ENCODE measurements at regions not wholly inside any gene's neighbourhood (a gene's known extent, or its start where the extent isn't known, plus 50 kb on each side); places are given as distances from the start of the nearest gene placed in this dataset.
A peak's percentile ranks its signal among the peaks of the same experiment; 100 is the strongest.
"Not testable (repeated sequence)": the region's sequence is repeated elsewhere in the genome, so short reads cannot be mapped to it uniquely, and the experiment has no call there.

DNA sequence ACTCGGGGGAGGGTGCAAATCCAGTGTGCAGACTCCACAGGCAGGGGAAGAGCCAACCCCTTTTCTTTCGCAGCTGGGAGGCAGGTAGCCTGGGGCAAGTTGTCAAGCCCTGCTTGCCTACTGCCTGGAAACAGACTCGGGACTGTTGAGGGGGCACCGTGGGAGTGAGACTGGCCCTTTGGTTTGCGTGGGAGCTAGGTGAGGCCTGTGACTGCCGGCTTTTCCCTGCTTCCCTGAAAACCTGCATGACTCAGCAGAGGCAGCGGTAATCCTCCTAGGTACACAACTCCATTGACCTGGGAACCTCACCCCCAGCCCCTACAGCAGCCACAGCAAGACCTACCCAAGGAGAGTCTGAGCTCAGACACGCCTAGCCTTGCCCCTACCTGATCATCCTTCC, 509.5 kb downstream of the DTWD2 start:
- FAIRE-seq (no peak), DNase-seq (ENCODE audit: insufficient read length, low spot score) (no peak)
- no peak for TF ChIP-seq TAF1 (IDR thresholded peaks at IDR 0.05; ENCODE audit: low read depth, low read length)
- no peak for TF ChIP-seq POLR2AphosphoS5 (IDR thresholded peaks at IDR 0.05; ENCODE audit: low read depth, low read length)
- TF ChIP-seq POLR2A (IDR thresholded peaks at IDR 0.05; ENCODE audit: low read depth, low read length), result no peak
- no peak for TF ChIP-seq POU2F2 (IDR thresholded peaks at IDR 0.05; ENCODE audit: low read depth, low read length)

DNA sequence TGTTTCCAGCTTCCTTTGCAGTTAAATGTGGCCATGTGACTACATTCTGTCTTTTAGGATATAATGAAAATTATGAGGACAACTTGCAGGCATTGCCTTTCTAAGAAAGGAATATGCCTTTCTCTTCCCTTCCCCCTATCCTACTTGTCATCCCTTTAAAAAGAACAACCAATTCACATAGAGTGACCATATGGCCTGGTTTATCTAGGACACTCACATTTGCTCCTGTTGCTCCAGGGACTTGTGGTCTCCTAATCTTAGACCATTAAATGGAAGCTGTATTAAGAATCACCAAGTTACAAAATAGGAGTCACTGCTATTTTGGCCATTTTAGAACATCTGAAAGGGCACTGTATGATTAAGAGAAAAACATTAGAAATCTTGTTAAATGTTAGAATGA, 520.3 kb downstream of the DTWD2 start:
- FAIRE-seq, result no peak
- DNase-seq (ENCODE audit: insufficient read length, low spot score), result no peak
- TF ChIP-seq TAF1 (IDR thresholded peaks at IDR 0.05; ENCODE audit: low read depth, low read length) (no peak), SPI1 (IDR thresholded peaks at IDR 0.05; ENCODE audit: low read depth, low read length) (no peak), POLR2AphosphoS5 (IDR thresholded peaks at IDR 0.05; ENCODE audit: low read depth, low read length) (no peak), PAX5 (IDR thresholded peaks at IDR 0.05; ENCODE audit: insufficient read depth, low read length, severe bottlenecking) (no peak), POLR2A (IDR thresholded peaks at IDR 0.05; ENCODE audit: low read depth, low read length) (no peak), POU2F2 (IDR thresholded peaks at IDR 0.05; ENCODE audit: low read depth, low read length) (no peak)

GRCh38 chr5:118467103-118467502, 521.2 kb downstream of the DTWD2 start:
- FAIRE-seq, result no peak
- TF ChIP-seq TAF1 (IDR thresholded peaks at IDR 0.05; ENCODE audit: low read depth, low read length) (no peak), POLR2A (IDR thresholded peaks at IDR 0.05; ENCODE audit: low read depth, low read length) (no peak), POU2F2 (IDR thresholded peaks at IDR 0.05; ENCODE audit: low read depth, low read length) (no peak), PAX5 (IDR thresholded peaks at IDR 0.05; ENCODE audit: insufficient read depth, low read length, severe bottlenecking) (no peak), SPI1 (IDR thresholded peaks at IDR 0.05; ENCODE audit: low read depth, low read length) (no peak), POLR2AphosphoS5 (IDR thresholded peaks at IDR 0.05; ENCODE audit: low read depth, low read length) (no peak)
- DNase-seq (ENCODE audit: insufficient read length, low spot score), result no peak

DNA sequence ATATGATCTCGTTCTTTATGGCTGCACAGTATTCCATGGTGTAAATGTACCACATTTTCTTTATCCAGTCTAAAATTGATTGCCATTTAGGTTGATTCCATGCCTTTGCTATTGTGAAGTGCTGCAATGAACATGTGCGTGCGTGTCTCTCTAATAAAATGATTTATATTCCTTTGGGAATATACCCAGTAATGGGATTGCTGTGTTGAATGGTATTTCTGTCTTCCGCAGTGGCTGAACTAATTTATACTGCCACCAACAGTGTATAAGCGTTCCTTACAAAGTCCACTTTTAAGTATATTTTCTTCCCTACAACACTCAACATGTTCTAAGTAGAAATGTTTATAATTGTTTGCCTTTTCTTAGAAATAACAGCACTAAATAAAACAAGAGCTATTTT, 521.9 kb downstream of the DTWD2 start:
- DNase-seq (ENCODE audit: insufficient read length, low spot score) (no peak), FAIRE-seq (peak; percentile 9)
- TF ChIP-seq POLR2A (IDR thresholded peaks at IDR 0.05; ENCODE audit: low read depth, low read length) (no peak), SPI1 (IDR thresholded peaks at IDR 0.05; ENCODE audit: low read depth, low read length) (no peak), TAF1 (IDR thresholded peaks at IDR 0.05; ENCODE audit: low read depth, low read length) (no peak)

DNA sequence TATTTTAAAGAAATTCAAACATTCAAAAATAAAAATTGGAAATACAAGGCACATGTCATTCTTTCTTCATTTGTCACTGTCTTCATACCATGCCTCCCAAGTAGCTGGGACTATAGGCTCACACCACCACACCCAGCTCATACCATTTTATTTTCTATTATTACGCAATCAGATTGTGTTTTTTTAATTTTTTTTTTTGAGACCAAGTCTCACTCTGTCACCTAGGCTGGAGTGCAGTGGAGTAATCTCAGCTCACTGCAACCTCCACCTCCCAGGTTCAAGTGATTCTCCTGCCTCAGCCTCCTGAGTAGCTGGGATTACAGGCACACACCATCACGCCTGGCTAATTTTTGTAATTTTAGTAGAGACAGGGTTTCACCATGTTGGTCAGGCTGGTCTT, 526.1 kb downstream of the DTWD2 start:
- FAIRE-seq; DNase-seq (ENCODE audit: insufficient read length, low spot score): not testable (repeated sequence)

DNA sequence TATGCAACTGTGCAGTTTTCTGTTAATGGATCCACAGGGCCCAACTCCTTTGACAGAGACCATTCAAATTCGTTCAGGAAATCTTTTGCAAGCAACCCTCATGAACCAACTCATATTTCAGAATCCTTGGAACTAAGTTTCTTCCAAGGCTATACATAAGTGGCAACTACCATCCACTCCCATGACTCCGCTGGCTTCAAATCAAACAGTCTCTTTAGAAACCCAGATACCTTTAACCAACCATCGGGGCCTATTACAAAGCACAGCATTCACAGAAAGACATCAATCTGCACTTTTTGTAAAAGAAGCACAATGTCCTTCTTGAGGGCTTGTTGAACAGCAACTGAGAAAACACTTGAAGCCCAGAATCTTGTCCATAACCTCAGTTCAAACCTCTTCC, 526.9 kb downstream of the DTWD2 start:
- FAIRE-seq, result no peak
- TF ChIP-seq POLR2A (IDR thresholded peaks at IDR 0.05; ENCODE audit: low read depth, low read length), result no peak
- TF ChIP-seq SPI1 (IDR thresholded peaks at IDR 0.05; ENCODE audit: low read depth, low read length), result no peak
- no peak for TF ChIP-seq TAF1 (IDR thresholded peaks at IDR 0.05; ENCODE audit: low read depth, low read length)
- TF ChIP-seq PAX5 (IDR thresholded peaks at IDR 0.05; ENCODE audit: insufficient read depth, low read length, severe bottlenecking), result no peak
- no peak for TF ChIP-seq POU2F2 (IDR thresholded peaks at IDR 0.05; ENCODE audit: low read depth, low read length)
- no peak for TF ChIP-seq POLR2AphosphoS5 (IDR thresholded peaks at IDR 0.05; ENCODE audit: low read depth, low read length)
- no peak for DNase-seq (ENCODE audit: insufficient read length, low spot score)

GRCh38 chr5:118459490-118459889, 528.9 kb downstream of the DTWD2 start:
- TF ChIP-seq TAF1 (IDR thresholded peaks at IDR 0.05; ENCODE audit: low read depth, low read length), result no peak
- TF ChIP-seq POLR2A (IDR thresholded peaks at IDR 0.05; ENCODE audit: low read depth, low read length), result no peak
- no peak for TF ChIP-seq SPI1 (IDR thresholded peaks at IDR 0.05; ENCODE audit: low read depth, low read length)
- no peak for TF ChIP-seq PAX5 (IDR thresholded peaks at IDR 0.05; ENCODE audit: insufficient read depth, low read length, severe bottlenecking)
- TF ChIP-seq POLR2AphosphoS5 (IDR thresholded peaks at IDR 0.05; ENCODE audit: low read depth, low read length), result no peak
- TF ChIP-seq POU2F2 (IDR thresholded peaks at IDR 0.05; ENCODE audit: low read depth, low read length), result no peak
- no peak for DNase-seq (ENCODE audit: insufficient read length, low spot score)
- no peak for FAIRE-seq

- FAIRE-seq (no peak), DNase-seq (ENCODE audit: insufficient read length, low spot score) (no peak)
- TF ChIP-seq PAX5 (IDR thresholded peaks at IDR 0.05; ENCODE audit: insufficient read depth, low read length, severe bottlenecking) (no peak), POU2F2 (IDR thresholded peaks at IDR 0.05; ENCODE audit: low read depth, low read length) (no peak), POLR2AphosphoS5 (IDR thresholded peaks at IDR 0.05; ENCODE audit: low read depth, low read length) (no peak), POLR2A (IDR thresholded peaks at IDR 0.05; ENCODE audit: low read depth, low read length) (no peak), TAF1 (IDR thresholded peaks at IDR 0.05; ENCODE audit: low read depth, low read length) (no peak), SPI1 (IDR thresholded peaks at IDR 0.05; ENCODE audit: low read depth, low read length) (no peak)
Measured at GRCh38 chr5:118456085-118456484, 532.3 kb downstream of the DTWD2 start.

DNA sequence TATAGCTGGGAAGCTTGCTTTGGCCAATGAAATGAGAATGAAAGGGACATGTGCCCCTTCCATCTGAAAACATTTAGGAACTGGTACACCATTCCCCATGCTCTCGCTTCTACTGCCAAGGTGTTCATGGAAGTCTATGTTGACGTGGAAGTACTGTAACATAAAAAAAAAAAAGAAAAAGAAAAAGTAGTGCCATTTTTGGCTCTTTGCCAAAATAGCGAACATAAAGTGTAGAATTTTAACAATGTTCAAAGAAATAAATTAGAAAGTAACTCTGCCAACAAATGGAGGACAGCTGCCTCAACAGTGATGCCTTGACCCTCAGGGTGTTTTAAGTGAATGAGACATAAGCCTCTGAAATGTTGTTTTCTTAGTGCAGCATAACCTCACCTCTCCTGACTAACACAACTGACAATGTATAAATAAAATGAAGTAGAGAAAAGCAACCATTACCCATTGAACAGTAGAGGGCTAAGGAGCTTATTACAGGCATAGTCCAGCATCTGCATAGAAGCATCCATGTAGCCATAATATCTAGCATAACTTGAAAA, 536.6 kb downstream of the DTWD2 start:
- DNase-seq (ENCODE audit: insufficient read length, low spot score), result no peak
- FAIRE-seq, result no peak
- TF ChIP-seq POU2F2 (IDR thresholded peaks at IDR 0.05; ENCODE audit: low read depth, low read length) (no peak), TAF1 (IDR thresholded peaks at IDR 0.05; ENCODE audit: low read depth, low read length) (no peak), PAX5 (IDR thresholded peaks at IDR 0.05; ENCODE audit: insufficient read depth, low read length, severe bottlenecking) (no peak)

- DNase-seq (ENCODE audit: insufficient read length, low spot score) (no peak), FAIRE-seq (no peak)
- TF ChIP-seq TAF1 (IDR thresholded peaks at IDR 0.05; ENCODE audit: low read depth, low read length), result no peak
- no peak for TF ChIP-seq POU2F2 (IDR thresholded peaks at IDR 0.05; ENCODE audit: low read depth, low read length)
- TF ChIP-seq POLR2AphosphoS5 (IDR thresholded peaks at IDR 0.05; ENCODE audit: low read depth, low read length), result no peak
- no peak for TF ChIP-seq SPI1 (IDR thresholded peaks at IDR 0.05; ENCODE audit: low read depth, low read length)
- no peak for TF ChIP-seq PAX5 (IDR thresholded peaks at IDR 0.05; ENCODE audit: insufficient read depth, low read length, severe bottlenecking)
- no peak for TF ChIP-seq POLR2A (IDR thresholded peaks at IDR 0.05; ENCODE audit: low read depth, low read length)
Measured at GRCh38 chr5:118450554-118451332, 537.6 kb downstream of the DTWD2 start.
